ENCODE measurements at regions not wholly inside any gene's neighbourhood (a gene's known extent, or its start where the extent isn't known, plus 50 kb on each side); places are given as distances from the start of the nearest gene placed in this dataset.
A peak's percentile ranks its signal among the peaks of the same experiment; 100 is the strongest.
"Not testable (repeated sequence)": the region's sequence is repeated elsewhere in the genome, so short reads cannot be mapped to it uniquely, and the experiment has no call there.

GRCh38 chr10:118973744-118974143, 55.8 kb upstream of the NANOS1 start:
- Histone ChIP-seq H3K4me3 (no peak overlapping the region), H3K27ac (no peak overlapping the region)
- no peak for TF ChIP-seq CTCF (IDR thresholded peaks at IDR 0.05)
- DNase-seq (ENCODE audit: low spot score): no peak

DNA sequence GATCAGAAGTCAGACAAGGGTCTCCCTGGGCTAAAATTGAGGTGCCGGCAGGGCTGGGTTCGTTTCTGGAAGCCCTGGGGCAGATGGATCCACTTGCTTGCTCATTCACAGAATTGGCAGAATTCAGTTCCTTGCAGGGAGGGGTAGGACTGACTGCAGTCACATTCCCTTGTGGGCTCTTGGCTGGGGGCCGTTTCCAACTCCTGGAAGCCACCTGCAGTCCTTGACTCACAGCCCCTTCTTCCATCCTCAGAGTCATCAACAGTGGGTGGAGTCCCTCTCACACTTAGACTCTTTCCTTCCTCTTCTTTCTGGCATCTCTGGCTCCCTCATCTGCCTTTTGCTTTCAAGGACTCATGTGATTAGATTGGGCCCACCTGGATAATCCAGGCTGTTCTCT, 54.6 kb upstream of the NANOS1 start:
- H3K27ac ChIP-seq: no peak overlapping the region
- no peak for TF ChIP-seq CTCF (IDR thresholded peaks at IDR 0.05)
- no peak overlapping the region for H3K4me3 ChIP-seq
- no peak for DNase-seq (ENCODE audit: low spot score)

DNA sequence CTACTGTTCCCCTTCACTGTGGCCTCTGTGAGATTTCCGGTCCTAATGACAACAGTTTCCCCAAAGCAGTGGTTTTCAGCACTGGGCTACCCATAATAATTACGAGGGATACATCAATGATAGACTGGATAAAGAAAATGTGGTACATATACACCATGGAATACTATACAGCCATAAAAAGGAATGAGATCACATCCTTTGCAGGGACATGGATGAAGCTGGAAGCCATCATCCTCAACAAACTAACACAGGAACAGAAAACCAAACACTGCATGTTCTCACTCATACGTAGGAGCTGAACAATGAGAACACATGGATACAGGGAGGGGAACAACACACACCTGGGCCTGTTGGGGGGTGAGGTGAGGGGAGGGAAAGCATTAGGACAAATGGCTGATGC, 53.3 kb upstream of the NANOS1 start:
- not testable (repeated sequence) for H3K4me3 ChIP-seq; DNase-seq (ENCODE audit: low spot score); H3K27ac ChIP-seq

DNA sequence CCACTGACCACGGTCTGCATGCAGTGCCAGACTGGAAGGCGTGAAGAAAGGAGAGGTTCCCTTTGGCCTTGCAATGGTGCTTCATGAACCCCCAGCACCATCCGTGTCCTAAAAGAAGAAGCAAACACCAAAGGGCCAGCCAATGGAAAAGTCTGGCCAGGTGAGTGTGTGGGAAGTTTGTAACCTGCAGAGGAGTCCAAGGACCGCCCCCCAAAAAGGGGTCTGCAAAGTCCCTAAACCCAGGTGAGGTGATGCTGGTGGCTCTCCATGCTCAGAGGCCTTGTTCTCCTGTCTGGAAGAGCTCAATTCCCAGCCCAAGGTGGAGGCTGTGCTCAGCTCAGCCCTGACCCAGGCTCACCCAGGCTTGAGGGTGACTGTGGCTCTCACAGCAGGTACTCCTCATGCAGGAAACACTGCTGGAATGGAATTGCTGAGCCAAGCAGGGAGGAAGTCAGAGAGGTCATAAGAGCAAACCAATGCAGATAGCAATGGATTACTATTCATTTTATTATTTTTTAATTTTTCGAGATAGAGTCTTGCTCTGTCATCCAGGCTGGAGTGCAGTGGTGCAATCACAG, 52.4 kb upstream of the NANOS1 start:
- Histone ChIP-seq H3K27ac (no peak overlapping the region), H3K4me3 (no peak overlapping the region)
- peak; percentile 52 for DNase-seq (ENCODE audit: low spot score)
- TF ChIP-seq CTCF (IDR thresholded peaks at IDR 0.05): no peak

- H3K4me3 ChIP-seq: no peak overlapping the region
- no peak overlapping the region for H3K27ac ChIP-seq
- peak; percentile 62 for DNase-seq (ENCODE audit: low spot score)
- no peak for TF ChIP-seq CTCF (IDR thresholded peaks at IDR 0.05)
Measured at GRCh38 chr10:118977835-118978234, 51.7 kb upstream of the NANOS1 start.

- H3K27ac ChIP-seq: no peak overlapping the region
- peak; percentile 43 for DNase-seq (ENCODE audit: low spot score)
- H3K4me3 ChIP-seq: no peak overlapping the region
- no peak for TF ChIP-seq CTCF (IDR thresholded peaks at IDR 0.05)
Measured at GRCh38 chr10:118978316-118978997, 51.1 kb upstream of the NANOS1 start.

GRCh38 chr10:118978998-118979350, 50.5 kb upstream of the NANOS1 start:
- TF ChIP-seq CTCF (IDR thresholded peaks at IDR 0.05): no peak
- Histone ChIP-seq H3K4me3 (no peak overlapping the region), H3K27ac (no peak overlapping the region)
- DNase-seq (ENCODE audit: low spot score): no peak
